Esophagus muscularis mucosa (tissue), 4 donors: ENCODE measurements at regions not wholly inside any gene's neighbourhood (a gene's known extent, or its start where the extent isn't known, plus 50 kb on each side); places are given as distances from the start of the nearest gene placed in this dataset.

Source experiments
- CTCF ChIP-seq, 3 experiments: fragments of 200-600 bp in 2 of 3; fragments of 450-650 bp in 1 of 3; sonication (generic) in 2 of 3; IDR thresholded peaks; one replicate each; pipeline ENCODE4 v1.5.1; 2017 to 2019; ENCODE audit warnings: antibody characterized with exemption in 3 of 3, mild to moderate bottlenecking in 2 of 3, moderate library complexity in 1 of 3
- EP300 ChIP-seq: sonication (generic); formaldehyde crosslinking; IDR thresholded peaks from one replicate; pipeline ENCODE4 v1.6.1; 2017; ENCODE audit warnings: antibody characterized with exemption
- POLR2A ChIP-seq: fragments of 450-650 bp; IDR thresholded peaks from one replicate; pipeline ENCODE4 v1.6.1; 2017; ENCODE audit warnings: antibody characterized with exemption, moderate library complexity, mild to moderate bottlenecking, low read depth
- POLR2AphosphoS5 ChIP-seq, 2 donors: sonication (generic); formaldehyde crosslinking; IDR thresholded peaks; one replicate each; pipeline ENCODE4 v1.6.1; 2017; ENCODE audit warnings: antibody characterized with exemption in 2 of 2

- TF ChIP-seq CTCF (IDR thresholded peaks at IDR 0.05) (no peak), POLR2A (no peak), EP300 (no peak), POLR2AphosphoS5 (IDR thresholded peaks at IDR 0.05) (no peak)
These were observed 356.2 kb upstream of the SNX7 start for GRCh38 chr1:98305362-98305761.
